ENCODE measurements at regions not wholly inside any gene's neighbourhood (a gene's known extent, or its start where the extent isn't known, plus 50 kb on each side); places are given as distances from the start of the nearest gene placed in this dataset.
"Not testable (repeated sequence)": the region's sequence is repeated elsewhere in the genome, so short reads cannot be mapped to it uniquely, and the experiment has no call there.

- no peak for DNase-seq
Observed at GRCh38 chr2:142756430-142756829, 121.0 kb upstream of the KYNU start.

- no peak for DNase-seq
Observed at GRCh38 chr2:142755191-142755590, 122.3 kb upstream of the KYNU start.

DNA sequence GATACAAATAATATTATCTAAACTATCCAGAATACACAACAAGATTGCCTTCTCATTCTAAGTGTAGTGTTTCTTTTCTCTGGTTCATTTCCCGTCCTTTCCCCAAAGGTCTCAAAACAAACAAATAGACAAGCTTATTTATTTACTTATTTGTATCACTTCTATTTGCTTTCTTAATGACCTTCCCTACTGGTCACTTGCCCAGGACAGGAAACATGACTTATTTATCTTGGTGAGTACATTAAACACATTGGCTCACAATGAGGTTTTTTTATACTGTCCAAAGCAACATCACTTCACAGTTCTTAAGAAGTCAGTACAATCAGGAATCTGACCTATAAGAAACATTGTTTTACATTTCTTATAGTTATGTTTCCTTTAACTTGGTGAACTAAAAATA lies 123.3 kb upstream of the KYNU start:
- no peak for DNase-seq

DNA sequence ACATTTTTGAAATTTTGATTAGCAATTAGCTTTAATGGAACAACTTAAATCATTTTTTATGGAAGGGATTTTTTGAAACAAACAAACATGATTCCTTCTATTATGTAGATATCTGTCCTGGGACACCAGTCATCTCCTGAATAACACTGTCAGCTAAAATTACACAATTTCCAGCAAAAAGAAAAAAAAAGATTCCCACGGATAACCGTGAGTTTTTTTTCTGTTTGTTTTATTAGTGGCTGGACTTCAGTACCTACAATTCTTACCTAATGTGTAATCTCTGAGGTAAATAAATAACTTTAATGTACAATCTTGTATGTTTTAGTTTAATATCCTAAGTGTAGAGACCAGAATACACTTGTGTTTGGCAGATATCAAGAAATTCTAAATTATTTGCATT lies 126.6 kb upstream of the KYNU start:
- DNase-seq: no peak

DNA sequence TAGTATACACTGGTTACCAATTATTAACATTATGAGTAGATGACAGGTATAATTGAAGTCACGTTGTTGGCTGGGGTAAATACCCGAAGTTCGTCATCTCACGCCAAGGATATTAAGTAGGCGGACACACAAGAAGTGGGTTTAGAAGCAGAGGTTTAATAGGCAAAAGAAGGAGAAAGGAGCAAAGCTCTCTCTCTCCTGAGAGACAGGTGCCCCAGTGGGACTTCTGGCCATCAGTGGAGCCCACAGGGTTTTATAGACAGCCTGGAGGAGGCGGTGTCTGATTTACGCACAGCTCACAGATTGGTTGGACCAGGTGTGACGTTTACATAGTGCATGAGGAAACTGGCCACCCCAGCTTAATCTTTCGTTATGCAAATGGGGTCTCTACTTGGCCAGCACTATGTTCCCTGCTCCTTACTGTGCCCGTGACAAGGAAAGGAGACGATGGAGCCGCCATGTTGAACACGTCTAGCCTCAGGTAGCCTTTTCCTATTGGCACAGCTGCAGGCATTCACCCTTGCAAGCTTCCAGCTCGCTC lies 128.8 kb upstream of the KYNU start:
- no peak for DNase-seq

- DNase-seq: no peak
Observed at GRCh38 chr2:142745691-142746090, 131.8 kb upstream of the KYNU start.

- DNase-seq: no peak
Observed at GRCh38 chr2:142742371-142743214, 134.9 kb upstream of the KYNU start.

DNA sequence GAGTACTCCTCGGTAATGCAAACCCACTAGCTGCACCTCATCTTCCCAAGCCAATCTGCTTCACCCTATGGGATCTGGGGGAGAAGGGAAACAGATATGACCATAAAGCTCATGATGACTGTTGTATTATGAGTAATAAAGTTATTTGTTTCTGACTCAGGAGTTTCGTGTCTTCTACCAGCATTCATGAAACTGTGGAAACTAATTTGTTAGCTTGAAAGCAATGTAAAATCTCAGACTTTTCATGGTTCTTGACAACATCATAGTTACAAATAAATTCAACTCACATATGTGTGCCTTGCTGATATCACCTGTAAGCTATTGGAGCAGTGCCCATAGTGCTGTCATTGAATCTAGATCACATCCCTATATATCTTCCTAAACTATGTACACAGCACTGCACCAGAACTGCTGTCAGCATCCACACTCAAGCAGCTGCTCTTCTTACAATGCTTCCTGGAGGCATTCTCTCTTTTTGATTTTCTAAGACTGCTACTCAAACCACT lies 135.6 kb upstream of the KYNU start:
- no peak for DNase-seq

- DNase-seq: no peak
Observed at GRCh38 chr2:142734770-142735169, 142.7 kb upstream of the KYNU start.

DNA sequence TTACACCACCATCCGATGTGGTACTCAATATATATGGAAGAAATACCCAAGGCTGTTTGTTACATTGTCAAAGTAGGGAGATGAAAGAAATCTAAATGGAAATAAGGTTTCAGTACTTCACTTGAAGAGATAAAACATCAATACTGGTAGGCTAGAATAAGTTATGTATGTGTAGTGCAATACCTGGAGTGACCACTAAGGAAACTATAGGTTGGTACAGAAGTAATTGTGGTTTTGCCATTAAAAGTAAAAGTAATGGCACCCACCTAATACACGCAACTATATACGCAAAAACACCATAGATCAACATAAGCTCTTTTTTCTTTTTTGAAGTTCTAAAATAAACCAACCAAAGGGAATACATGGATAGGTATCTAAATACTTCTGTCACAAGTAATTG lies 143.2 kb upstream of the KYNU start:
- no peak for DNase-seq

- DNase-seq: not testable (repeated sequence)
Observed at GRCh38 chr2:142729814-142730213, 147.7 kb upstream of the KYNU start.

DNA sequence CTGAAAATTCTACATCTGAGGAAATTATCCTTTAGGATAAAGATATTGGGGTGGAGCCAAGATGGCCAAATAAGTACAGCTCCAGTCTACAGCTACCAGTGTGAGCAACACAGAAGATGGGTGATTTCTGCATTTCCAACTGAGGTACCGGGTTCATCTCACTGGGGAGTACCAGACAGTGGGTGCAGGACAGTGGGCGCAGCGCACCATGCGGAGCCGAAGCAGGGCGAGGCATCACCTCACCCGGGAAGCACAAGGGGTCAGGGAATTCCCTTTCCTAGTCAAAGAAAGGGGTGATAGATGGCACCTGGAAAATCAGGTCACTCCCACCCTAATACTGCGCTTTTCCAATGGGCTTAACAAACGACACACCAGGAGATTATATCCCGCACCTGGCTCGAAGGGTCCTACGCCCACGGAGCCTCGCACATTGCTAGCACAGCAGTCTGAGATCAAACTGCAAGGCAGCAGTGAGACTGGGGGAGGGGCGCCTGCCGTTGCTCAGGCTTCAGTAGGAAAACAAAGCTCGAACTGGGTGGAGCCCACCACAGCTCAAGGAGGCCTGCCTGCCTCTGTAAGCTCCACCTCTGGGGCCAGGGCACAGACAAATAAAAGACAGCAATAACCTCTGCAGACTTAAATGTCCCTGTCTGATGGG lies 149.5 kb upstream of the KYNU start:
- not testable (repeated sequence) for DNase-seq

GRCh38 chr2:142725386-142725785 lies 152.1 kb upstream of the KYNU start:
- no peak for DNase-seq

- DNase-seq: no peak
Observed at GRCh38 chr2:142724713-142725349, 152.6 kb upstream of the KYNU start.

GRCh38 chr2:142724186-142724585 lies 153.3 kb upstream of the KYNU start:
- no peak for DNase-seq

DNA sequence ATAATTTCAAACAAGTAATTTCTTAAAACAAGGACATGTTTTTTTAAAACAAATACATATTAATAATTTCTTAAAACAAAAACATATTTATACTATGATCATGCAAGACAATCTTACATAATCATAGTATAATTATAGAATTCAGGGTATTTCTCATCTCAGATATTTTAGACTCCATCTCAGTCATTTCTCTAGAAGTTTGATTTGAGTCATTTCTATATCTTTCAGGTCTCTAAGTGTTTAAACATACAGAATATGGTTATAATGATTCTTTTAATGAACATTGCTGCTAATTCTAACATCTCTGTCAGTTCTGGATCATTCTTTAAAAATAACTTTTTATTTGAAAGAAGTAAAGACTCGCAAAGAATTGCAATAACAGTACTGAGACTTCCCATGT lies 154.2 kb upstream of the KYNU start:
- DNase-seq: no peak

DNA sequence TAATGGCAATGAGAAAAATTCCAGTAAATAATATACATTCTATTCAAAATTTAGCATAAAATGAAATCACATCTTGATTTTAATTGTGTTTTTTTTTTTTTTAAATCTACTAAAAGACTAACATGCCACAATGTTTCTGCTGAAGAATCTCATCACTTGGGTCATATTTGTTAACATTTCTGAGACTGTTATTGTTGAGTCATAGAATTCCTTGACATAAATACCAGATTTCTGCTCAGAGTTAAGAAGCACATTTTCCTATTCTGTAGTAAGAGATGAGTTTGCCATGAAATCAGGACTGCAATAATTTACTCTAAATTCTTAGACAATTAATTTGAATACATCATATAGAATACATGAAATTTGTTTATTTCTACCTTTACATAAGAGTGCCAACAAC lies 154.9 kb upstream of the KYNU start:
- DNase-seq: no peak

GRCh38 chr2:142722086-142722485 lies 155.4 kb upstream of the KYNU start:
- DNase-seq: no peak

GRCh38 chr2:142721015-142721414 lies 156.4 kb upstream of the KYNU start:
- DNase-seq: no peak

DNA sequence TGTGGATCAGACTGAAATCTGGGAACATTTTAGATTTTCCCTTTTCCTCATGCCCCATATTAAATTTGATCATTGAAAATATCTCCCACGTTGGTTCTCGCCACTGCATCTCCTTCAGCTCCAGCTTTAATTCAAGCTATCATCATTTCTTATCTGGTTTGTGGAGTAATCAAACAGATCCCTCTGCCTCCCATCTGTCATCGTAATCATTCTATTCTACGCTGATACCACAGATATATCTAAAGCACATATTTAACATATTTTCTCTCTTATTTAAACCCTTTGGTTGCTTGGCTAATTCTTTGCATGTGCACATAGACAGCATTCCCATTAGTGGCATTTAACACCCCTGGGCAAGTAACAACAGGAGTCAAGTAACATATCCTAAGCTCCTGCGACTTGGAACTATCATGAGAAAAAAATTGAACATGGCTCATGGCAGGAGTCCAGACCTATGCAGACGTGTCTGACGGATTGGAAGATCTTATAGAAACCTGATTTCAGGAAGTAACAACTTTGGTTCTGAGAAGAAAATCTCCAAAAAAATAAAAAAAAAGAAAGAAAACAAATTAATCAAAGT lies 158.8 kb upstream of the KYNU start:
- no peak for DNase-seq

DNA sequence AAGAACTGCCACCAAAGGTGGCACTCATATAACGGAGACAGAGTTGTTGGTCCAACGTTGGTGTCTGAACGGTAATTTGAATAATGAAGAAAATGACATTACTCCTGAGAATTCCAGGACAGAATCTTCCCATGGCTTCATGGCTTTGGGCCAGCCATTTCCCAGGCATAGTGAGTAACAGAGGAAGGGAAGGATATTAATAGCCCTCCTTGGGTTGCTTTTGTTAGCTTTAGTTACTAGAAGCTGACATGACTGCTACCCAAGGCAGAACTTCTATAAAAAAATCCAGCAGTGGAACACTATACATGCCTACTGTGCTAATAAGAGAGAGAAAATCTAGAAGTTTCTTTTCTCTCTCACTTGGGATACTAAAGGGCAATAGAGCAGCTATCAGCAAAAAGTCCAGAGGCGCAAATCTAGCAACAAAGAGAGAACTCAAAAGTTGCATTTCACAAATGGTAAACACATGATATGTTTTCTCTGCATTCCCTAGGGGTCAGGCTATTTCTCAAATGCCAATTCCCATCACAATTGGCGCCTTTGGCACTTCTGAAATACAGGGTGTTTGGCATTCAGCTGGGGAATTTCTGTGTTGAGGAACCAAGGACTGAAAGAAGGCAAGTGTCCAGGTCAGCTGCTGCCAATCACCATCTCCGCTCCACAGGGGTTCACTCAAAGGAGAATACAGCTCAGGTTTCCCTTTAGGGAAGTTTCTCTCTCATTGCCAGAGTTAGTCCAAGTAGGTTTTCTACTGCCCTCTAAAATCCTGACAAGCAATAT lies 160.8 kb upstream of the KYNU start:
- DNase-seq: no peak

DNA sequence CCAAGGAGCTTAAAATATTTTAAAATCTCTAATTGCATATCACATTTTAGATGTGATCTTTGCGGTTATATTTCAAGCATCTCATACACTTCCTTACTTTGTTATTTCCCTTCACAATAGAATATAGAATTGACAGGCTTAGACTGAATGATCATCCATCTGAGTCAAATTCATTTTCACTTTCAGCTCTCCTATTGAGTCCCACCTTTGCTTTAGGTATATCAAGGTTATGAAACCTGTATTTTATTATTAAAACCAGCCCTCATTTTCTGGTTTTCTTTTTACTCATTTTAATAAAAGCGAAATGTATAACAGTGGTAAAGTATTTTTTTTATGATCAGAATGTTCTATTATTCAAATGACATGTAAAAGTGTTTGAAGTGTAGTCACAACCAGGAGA lies 162.9 kb upstream of the KYNU start:
- no peak for DNase-seq

Data from NCI-H510A (cell line).